IMR-90 (cell line): ENCODE measurements at regions not wholly inside any gene's neighbourhood (a gene's known extent, or its start where the extent isn't known, plus 50 kb on each side); places are given as distances from the start of the nearest gene placed in this dataset.

Source experiments
- ATAC-seq: fragments of 200-7000 bp; cut with Tn5 transposase; 2 replicates; pipeline ENCODE4 v1.9.1; 2020; ENCODE audit warnings: low read depth, mild to moderate bottlenecking, moderate library complexity
- BruUV-seq: library from RNA; stranded (reverse); fragments of 400-500 nt; replicated peaks from 2 replicates; lab custom pipeline; 2021; lab: Mats Ljungman, UMichigan
- CTCF ChIA-PET: fragments of 300-600 bp; formaldehyde crosslinking; extraction: SDS; loops from one replicate; lab custom pipeline; 2021; ENCODE audit warnings: antibody characterized with exemption; lab: Yijun Ruan, JAX
- POLR2A ChIA-PET: fragments of 300-600 bp; sonication (Branson Sonifier 250); formaldehyde crosslinking; loops from one replicate; lab custom pipeline; 2022; ENCODE audit warnings: antibody characterized with exemption; ENCODE audit not compliant: unreplicated experiment; lab: Charles Lee
- DNase-seq: peaks from one replicate; pipeline ENCODE4 v3.0.0; 2013
- H2AFZ ChIP-seq: replicated peaks from 2 replicates; pipeline ENCODE3; 2013; ENCODE audit warnings: low read length, mild to moderate bottlenecking; ENCODE audit not compliant: poor library complexity
- H2AK5ac ChIP-seq: 2 replicates; pipeline ENCODE4 v1.6.1; 2013; ENCODE audit warnings: low read depth, low read length, inconsistent platforms
- H2AK9ac ChIP-seq: replicated peaks from 2 replicates; pipeline ENCODE3; 2013; ENCODE audit warnings: mild to moderate bottlenecking, low read depth, low read length, moderate library complexity; ENCODE audit not compliant: poor library complexity
- H2BK120ac ChIP-seq: 2 replicates; pipeline ENCODE4 v1.6.1; 2013; ENCODE audit warnings: low read depth, low read length, inconsistent platforms
- H2BK15ac ChIP-seq: 3 replicates; pipeline ENCODE4 v1.6.1; 2013; ENCODE audit warnings: low read depth, low read length, inconsistent platforms
- H2BK20ac ChIP-seq: 2 replicates; pipeline ENCODE4 v1.6.1; 2013; ENCODE audit warnings: low read depth, mild to moderate bottlenecking, inconsistent platforms, low read length, moderate library complexity
- H2BK5ac ChIP-seq: 2 replicates; pipeline ENCODE4 v1.6.1; 2013; ENCODE audit warnings: mild to moderate bottlenecking, low read depth, low read length, inconsistent platforms; ENCODE audit not compliant: poor library complexity, severe bottlenecking
- H3K14ac ChIP-seq: replicated peaks from 2 replicates; pipeline ENCODE4 v1.6.1; 2013; ENCODE audit warnings: low read depth, low read length, inconsistent platforms
- H3K18ac ChIP-seq: 2 replicates; pipeline ENCODE4 v1.6.1; 2013; ENCODE audit warnings: low read depth, low read length, control low read depth
- H3K23ac ChIP-seq: 2 replicates; pipeline ENCODE4 v1.6.1; 2013; ENCODE audit warnings: low read depth, low read length, inconsistent platforms
- H3K27ac ChIP-seq: 2 replicates; pipeline ENCODE4 v1.5.1; 2013; ENCODE audit warnings: mild to moderate bottlenecking, control low read depth, low read length; ENCODE audit not compliant: insufficient read depth
- H3K27me3 ChIP-seq: 2 replicates; pipeline ENCODE4 v1.6.1; 2013; ENCODE audit warnings: low read length; ENCODE audit not compliant: control insufficient read depth, insufficient read depth
- H3K36me3 ChIP-seq: 2 replicates; pipeline ENCODE4 v1.6.1; 2013; ENCODE audit warnings: low read length, mixed read lengths; ENCODE audit not compliant: control insufficient read depth, insufficient read depth
- H3K4ac ChIP-seq: 2 replicates; pipeline ENCODE4 v1.6.1; 2013; ENCODE audit warnings: low read depth, low read length, inconsistent platforms
- H3K4me1 ChIP-seq: 2 replicates; pipeline ENCODE4 v1.6.1; 2013; ENCODE audit warnings: low read length, mixed read lengths; ENCODE audit not compliant: control insufficient read depth, insufficient read depth
- H3K4me2 ChIP-seq: 2 replicates; pipeline ENCODE4 v1.6.1; 2013; ENCODE audit warnings: low read depth, mild to moderate bottlenecking, control low read depth, low read length, moderate library complexity
- H3K4me3 ChIP-seq: 2 replicates; pipeline ENCODE4 v1.5.1; 2013; ENCODE audit warnings: low read depth, mild to moderate bottlenecking, control low read depth, low read length, moderate library complexity; ENCODE audit not compliant: insufficient read depth
- H3K56ac ChIP-seq: 2 replicates; pipeline ENCODE4 v1.6.1; 2013; ENCODE audit warnings: low read length, inconsistent platforms; ENCODE audit not compliant: insufficient read depth; ENCODE audit errors: extremely low read depth
- H3K79me1 ChIP-seq, 2 experiments: 2 replicates each; pipeline ENCODE4 v1.6.1; 2013; ENCODE audit warnings: low read length in 2 of 2, inconsistent platforms in 1 of 2, low read depth in 1 of 2
- H3K9ac ChIP-seq: 2 replicates; pipeline ENCODE4 v1.6.1; 2013; ENCODE audit warnings: low read depth, low read length, control low read depth
- H3K9me1 ChIP-seq: 2 replicates; pipeline ENCODE4 v1.6.1; 2013; ENCODE audit warnings: low read length, inconsistent platforms; ENCODE audit not compliant: insufficient read depth
- H3K9me3 ChIP-seq: 2 replicates; pipeline ENCODE4 v1.6.1; 2013; ENCODE audit warnings: low read length; ENCODE audit not compliant: control insufficient read depth, insufficient read depth
- H4K20me1 ChIP-seq: 2 replicates; pipeline ENCODE4 v1.6.1; 2013; ENCODE audit warnings: low read length, inconsistent platforms; ENCODE audit not compliant: insufficient read depth
- H4K5ac ChIP-seq: 2 replicates; pipeline ENCODE4 v1.6.1; 2013; ENCODE audit warnings: mild to moderate bottlenecking, low read depth, low read length, control low read depth
- H4K8ac ChIP-seq, 2 experiments: 2 replicates each; pipeline ENCODE4 v1.6.1; 2013; ENCODE audit warnings: low read depth in 2 of 2, low read length in 2 of 2, control low read depth in 1 of 2, inconsistent platforms in 1 of 2
- H4K91ac ChIP-seq: 2 replicates; pipeline ENCODE4 v1.6.1; 2013; ENCODE audit warnings: low read depth, low read length, inconsistent platforms; ENCODE audit not compliant: insufficient read depth
- CEBPB ChIP-seq: IDR thresholded peaks from 2 replicates; pipeline ENCODE4 v1.6.1; 2012; ENCODE audit warnings: low read depth, low read length, improper control_type of control experiment
- CHD1 ChIP-seq: IDR thresholded peaks from 2 replicates; pipeline ENCODE4 v1.6.1; 2012; ENCODE audit warnings: low read depth, low read length, improper control_type of control experiment
- FOS ChIP-seq: fragments of 150-350 bp; IDR thresholded peaks from 2 replicates; pipeline ENCODE4 v1.6.1; 2016; ENCODE audit warnings: low read depth, low read length
- MAFK ChIP-seq: IDR thresholded peaks from 2 replicates; pipeline ENCODE4 v1.6.1; 2012; ENCODE audit warnings: low read depth, low read length, improper control_type of control experiment
- MAZ ChIP-seq: IDR thresholded peaks from 2 replicates; pipeline ENCODE4 v1.6.1; 2012; ENCODE audit warnings: low read depth, mild to moderate bottlenecking, low read length, improper control_type of control experiment, moderate library complexity, borderline replicate concordance
- MXI1 ChIP-seq: IDR thresholded peaks from 2 replicates; pipeline ENCODE4 v1.6.1; 2012; ENCODE audit warnings: low read depth, mild to moderate bottlenecking, low read length, moderate library complexity, borderline replicate concordance
- POLR2A ChIP-seq: IDR thresholded peaks from 2 replicates; pipeline ENCODE4 v1.6.1; 2012; ENCODE audit warnings: mild to moderate bottlenecking, low read depth, low read length
- RAD21 ChIP-seq: IDR thresholded peaks from 2 replicates; pipeline ENCODE4 v1.6.1; 2012; ENCODE audit warnings: low read length, improper control_type of control experiment
- WGBS, 2 experiments: methylation state at CpG; one replicate each; pipeline versions ENCODE4 v1.1.5 to v1.1.7; 2013; ENCODE audit warnings: missing lambda C conversion rate in 2 of 2; ENCODE audit not compliant: insufficient read length in 1 of 2; ENCODE audit errors: extremely low coverage in 2 of 2; 5-methylcytosine and 5-hydroxymethylcytosine counted together
- dilution Hi-C: fragments of 300-500 bp; cut with HindIII; formaldehyde crosslinking; loops from one replicate; pipeline ENCODE4 v1.14.3; 2018; ENCODE audit warnings: low sequenced_read_pairs; ENCODE audit not compliant: unreplicated experiment
- in situ Hi-C: fragments of 300-500 bp; cut with MboI; formaldehyde crosslinking; loops from 3 replicates; pipeline ENCODE4 v1.14.3; 2019; ENCODE audit warnings: low sequenced_read_pairs, inconsistent platforms, mixed read lengths
- intact Hi-C: fragments of 100-400 bp; cut with micrococcal nuclease; formaldehyde crosslinking; loops from 2 replicates; pipeline ENCODE4 v1.10.0; 2022
- TF ChIP-seq, protein P1 (sequence below): fragments of 150-350 bp; IDR thresholded peaks from 2 replicates; pipeline ENCODE4 v1.6.1; 2016; ENCODE audit warnings: low read depth, mild to moderate bottlenecking, low read length, moderate library complexity, borderline replicate concordance

- DNase-seq (no peak), ATAC-seq (no peak)
- Histone ChIP-seq H2BK15ac (no peak overlapping the region), H3K56ac (no peak overlapping the region), H4K8ac (no peak overlapping the region), H2AFZ (no peak overlapping the region), H3K23ac (no peak overlapping the region), H4K5ac (no peak overlapping the region), H3K4me3 (no peak overlapping the region), H3K4me1 (no peaks in the 10 kb centered on the region), H4K91ac (no peak overlapping the region), H3K36me3 (no peaks in the 10 kb centered on the region), H3K14ac (no peak overlapping the region), H3K27me3 (no peaks in the 10 kb centered on the region), H3K18ac (no peak overlapping the region), H2BK20ac (no peak overlapping the region), H4K20me1 (no peaks in the 10 kb centered on the region), H2AK9ac (no peak overlapping the region), H2BK120ac (no peak overlapping the region), H3K4me2 (no peak overlapping the region), H3K9ac (no peak overlapping the region), H3K27ac (no peak overlapping the region), H3K79me1 (no peaks in the 10 kb centered on the region), H2AK5ac (no peak overlapping the region), H2BK5ac (no peak overlapping the region), H3K9me3 (no peaks in the 10 kb centered on the region), H3K4ac (no peak overlapping the region), H3K9me1 (no peaks in the 10 kb centered on the region)
- dilution Hi-C loops: no loop called here
- TF ChIP-seq RAD21: no peak
- TF ChIP-seq CHD1: no peak
- no peak for TF ChIP-seq POLR2A
- TF ChIP-seq, protein P1, sequence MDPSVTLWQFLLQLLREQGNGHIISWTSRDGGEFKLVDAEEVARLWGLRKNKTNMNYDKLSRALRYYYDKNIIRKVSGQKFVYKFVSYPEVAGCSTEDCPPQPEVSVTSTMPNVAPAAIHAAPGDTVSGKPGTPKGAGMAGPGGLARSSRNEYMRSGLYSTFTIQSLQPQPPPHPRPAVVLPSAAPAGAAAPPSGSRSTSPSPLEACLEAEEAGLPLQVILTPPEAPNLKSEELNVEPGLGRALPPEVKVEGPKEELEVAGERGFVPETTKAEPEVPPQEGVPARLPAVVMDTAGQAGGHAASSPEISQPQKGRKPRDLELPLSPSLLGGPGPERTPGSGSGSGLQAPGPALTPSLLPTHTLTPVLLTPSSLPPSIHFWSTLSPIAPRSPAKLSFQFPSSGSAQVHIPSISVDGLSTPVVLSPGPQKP: no peak
- TF ChIP-seq FOS: no peak
- no peak for TF ChIP-seq MXI1
- no peak for TF ChIP-seq MAFK
- no peak for TF ChIP-seq MAZ
- TF ChIP-seq CEBPB: no peak
- in situ Hi-C loops: no loop called here
- CTCF ChIA-PET: no interaction called here
- POLR2A ChIA-PET: no interaction called here
- intact Hi-C loops: no loop called here
- BruUV-seq: no TSS peak
- no CpG with 5 or more reads among the region's 1 CpG for WGBS, 2 experiments
Measured at GRCh38 chr9:79329861-79330260, 241.9 kb upstream of the TLE4 start.
